Amniotic stem cell (primary cell): ENCODE measurements at regions not wholly inside any gene's neighbourhood (a gene's known extent, or its start where the extent isn't known, plus 50 kb on each side); places are given as distances from the start of the nearest gene placed in this dataset.
"Not testable (repeated sequence)": the region's sequence is repeated elsewhere in the genome, so short reads cannot be mapped to it uniquely, and the experiment has no call there.

Experiments used
- DNase-seq: peaks from one replicate; lab custom pipeline; 2025; lab: John Stamatoyannopoulos, UW

DNA sequence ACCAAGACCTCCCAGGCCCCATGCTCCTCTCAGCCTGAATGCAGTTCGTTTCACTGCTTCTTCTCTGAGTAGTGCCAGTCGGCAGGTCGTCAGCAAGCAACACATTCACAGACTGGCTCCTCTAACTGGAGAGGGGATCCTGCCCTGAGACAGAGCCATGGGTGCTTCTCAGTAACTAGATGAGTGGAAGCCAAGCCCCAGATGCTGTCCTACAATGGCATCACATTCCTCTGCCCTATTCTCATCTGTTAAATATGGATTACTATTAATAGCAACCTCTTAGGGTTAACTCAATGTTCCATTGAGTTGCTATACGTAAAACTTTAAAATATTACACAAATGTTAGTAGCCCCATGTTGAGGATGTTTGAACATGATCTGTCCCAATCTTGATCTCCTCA is 84.2 kb upstream of the S1PR1 start:
- DNase-seq: no peak

DNA sequence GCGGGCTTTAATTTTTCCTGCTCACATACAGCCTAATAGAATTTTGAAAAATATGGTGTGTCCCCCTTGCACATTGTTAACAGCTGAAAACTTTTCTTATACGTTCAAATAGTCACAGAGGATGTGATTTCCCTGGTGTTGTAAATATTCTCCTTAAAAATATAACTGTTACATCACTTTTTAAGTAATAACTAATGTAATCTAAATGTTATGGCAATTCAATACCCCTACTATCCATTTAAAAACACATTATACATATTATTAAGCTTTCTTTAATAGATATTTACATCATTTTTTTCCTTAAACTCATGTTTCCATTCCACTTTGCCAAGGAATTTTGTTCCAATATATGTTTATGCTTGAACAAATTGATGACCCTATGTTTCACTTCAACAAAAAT is 85.5 kb upstream of the S1PR1 start:
- no peak for DNase-seq

- DNase-seq: no peak
Measured at GRCh38 chr1:101150670-101151069, 86.1 kb upstream of the S1PR1 start.

GRCh38 chr1:101150266-101150665 is 86.6 kb upstream of the S1PR1 start:
- DNase-seq: no peak

DNA sequence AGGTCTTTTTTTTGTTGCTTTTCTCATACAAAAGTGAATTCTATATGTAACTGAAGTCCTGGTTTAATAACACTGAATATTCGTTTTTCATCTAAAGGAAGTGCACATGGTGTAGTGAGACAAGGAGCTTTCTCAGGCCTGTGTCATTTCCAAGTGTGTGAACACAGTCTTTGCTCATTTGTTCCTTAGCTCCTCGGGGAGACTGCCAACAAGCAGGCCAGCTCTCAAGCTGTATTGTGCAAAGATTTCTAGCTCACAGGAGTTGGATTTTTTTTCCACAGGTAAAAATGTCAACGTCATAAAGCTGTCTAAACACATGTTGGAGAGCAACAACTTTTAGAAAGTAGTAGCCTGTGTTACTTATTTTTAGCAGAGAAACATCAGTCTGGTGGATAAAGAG is 87.8 kb upstream of the S1PR1 start:
- DNase-seq: no peak

DNA sequence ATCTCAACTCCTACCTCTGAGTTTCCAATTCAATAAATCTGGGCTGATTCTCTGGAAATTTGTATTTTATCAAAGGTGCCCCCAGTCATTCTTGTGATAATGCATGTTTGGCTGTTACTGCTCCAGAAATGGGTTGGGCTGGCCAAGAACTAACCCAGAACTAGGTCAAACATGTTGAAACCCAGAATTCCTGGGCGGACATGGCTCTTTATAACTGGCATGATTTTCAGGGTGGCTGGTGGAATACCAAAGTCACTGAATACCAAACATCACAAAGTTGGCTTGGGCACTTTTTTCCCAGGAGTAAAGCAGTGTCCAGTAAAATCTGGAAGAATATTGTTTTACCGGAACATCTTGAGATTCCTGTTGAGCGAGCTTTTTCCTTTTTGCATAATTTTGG is 89.4 kb upstream of the S1PR1 start:
- no peak for DNase-seq

DNA sequence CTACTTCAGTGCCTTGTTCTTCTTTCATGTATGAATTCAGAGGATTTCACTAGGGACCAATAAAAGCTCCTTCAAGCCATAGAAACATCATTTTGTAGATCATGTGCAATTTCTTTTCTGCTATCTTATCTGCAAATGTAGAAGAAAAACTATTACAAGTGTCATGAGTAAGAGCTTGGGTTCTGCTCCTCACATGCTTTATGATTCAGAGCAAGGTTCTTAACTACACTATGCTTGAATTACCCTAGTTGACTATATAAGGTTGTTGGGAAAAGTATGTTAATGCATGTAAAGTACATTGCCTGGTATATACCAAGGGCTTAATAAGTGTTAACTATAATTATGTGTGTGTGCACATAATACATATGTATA is 91.4 kb upstream of the S1PR1 start:
- DNase-seq: no peak

GRCh38 chr1:101144671-101145448 is 92.0 kb upstream of the S1PR1 start:
- no peak for DNase-seq

- DNase-seq: no peak
Measured at GRCh38 chr1:101142244-101142643, 94.6 kb upstream of the S1PR1 start.

- no peak for DNase-seq
Measured at GRCh38 chr1:101141376-101141775, 95.4 kb upstream of the S1PR1 start.

- no peak for DNase-seq
Measured at GRCh38 chr1:101139821-101140718, 96.7 kb upstream of the S1PR1 start.

DNA sequence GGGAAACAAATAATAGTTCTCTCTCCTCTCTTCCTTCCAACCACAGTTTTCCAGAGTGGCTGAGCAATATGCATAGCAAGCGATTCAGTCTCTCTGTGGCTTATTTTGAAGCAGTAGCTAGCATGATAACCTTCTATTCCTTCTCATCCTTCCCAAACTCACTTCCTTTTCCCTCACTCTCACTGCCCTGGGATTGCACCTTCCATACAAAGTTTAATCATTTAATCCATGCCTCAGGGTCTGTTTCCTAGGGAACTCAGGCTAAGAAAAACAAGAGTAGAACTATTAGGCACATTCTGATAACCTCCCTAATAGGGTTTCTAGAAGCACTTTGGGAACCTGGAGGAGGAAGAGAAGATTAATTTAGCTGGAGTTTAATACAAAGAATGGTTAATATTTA is 97.7 kb upstream of the S1PR1 start:
- no peak for DNase-seq

- DNase-seq: no peak
Measured at GRCh38 chr1:101137144-101138126, 99.4 kb upstream of the S1PR1 start.

DNA sequence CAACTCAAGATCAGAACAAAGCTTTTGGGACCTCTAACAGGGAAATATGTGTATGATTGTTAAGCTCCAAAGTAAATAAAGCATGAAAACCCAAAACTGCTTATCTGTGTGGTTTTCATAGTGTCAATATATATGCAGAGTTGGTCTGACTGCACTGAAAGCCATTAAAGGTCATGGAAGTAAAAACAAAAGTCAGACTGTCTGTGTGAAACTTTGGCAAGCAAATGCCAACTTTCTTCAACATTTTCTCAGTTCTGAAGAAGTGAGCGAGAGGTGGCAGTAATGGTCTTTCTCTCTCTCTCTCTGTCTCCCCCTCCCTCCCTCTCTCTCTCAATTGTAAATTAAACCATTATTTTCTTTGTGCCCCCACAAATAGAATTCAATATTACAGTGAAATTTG is 100.1 kb upstream of the S1PR1 start:
- DNase-seq: no peak

GRCh38 chr1:101136271-101136670 is 100.5 kb upstream of the S1PR1 start:
- no peak for DNase-seq

GRCh38 chr1:101135526-101135925 is 101.3 kb upstream of the S1PR1 start:
- no peak for DNase-seq

GRCh38 chr1:101131239-101131843 is 105.5 kb upstream of the S1PR1 start:
- DNase-seq: no peak

DNA sequence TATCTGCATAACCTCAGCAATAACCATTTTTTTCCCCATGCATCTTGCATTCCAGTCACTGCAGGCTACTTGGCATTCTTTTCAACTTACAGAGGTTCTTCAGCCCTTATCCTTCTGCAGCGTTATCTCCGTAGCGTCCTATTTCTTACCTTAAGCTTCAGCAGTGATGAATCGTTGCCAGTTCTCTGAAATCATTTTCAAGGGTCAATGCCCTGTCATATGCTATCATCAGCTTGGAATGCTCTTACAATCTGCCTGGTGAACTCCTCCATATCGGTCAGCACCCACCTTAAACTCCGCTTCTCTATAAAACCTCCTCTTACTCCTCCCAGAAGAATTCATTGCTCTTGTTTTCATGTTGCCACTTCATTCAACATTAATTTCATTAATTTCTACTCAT is 105.1 kb upstream of the DPH5 start:
- DNase-seq: no peak

- no peak for DNase-seq
Measured at GRCh38 chr1:101128846-101129245, 103.3 kb upstream of the DPH5 start.

DNA sequence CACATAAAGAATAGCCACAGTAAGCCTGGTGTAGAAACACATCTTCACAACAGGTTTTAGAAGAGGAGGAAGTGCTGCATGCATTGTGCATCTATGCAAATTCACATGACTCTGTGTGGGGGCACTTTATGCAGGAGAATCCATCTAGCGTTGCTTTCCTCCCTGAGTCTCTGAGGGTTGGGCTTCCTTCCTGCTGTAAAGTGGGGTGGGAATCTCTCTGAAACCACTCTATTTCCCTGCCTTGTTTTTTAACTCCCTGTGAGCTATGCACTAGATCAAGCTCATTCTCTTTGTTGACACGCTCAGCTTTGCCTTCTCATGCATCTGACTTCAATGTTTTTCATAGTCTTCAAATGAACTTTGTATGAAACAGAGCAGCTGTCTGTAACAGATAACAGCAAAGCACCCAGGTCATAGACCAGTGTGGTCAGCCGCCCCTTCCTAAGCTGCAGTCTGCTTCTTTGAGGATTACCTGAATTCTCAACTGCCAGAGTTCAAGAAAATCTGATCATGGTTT is 102.7 kb upstream of the DPH5 start:
- DNase-seq: no peak

- no peak for DNase-seq
Measured at GRCh38 chr1:101124405-101124804, 98.8 kb upstream of the DPH5 start.

DNA sequence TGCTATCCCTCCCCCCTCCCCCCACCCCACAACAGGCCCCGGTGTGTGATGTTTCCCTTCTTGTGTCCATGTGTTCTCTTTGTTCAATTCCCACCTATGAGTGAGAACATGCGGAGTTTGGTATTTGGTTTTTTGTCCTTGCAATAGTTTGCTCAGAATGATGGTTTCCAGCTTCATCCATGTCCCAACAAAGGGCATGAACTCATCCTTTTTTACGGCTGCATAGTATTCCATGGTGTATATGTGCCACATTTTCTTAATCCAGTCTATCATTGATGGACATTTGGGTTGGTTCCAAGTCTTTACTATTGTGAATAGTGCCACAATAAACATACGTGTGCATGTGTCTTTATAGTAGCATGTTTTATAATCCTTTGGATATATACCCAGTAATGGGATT is 98.3 kb upstream of the DPH5 start:
- DNase-seq: not testable (repeated sequence)
